ENCODE measurements at regions not wholly inside any gene's neighbourhood (a gene's known extent, or its start where the extent isn't known, plus 50 kb on each side); places are given as distances from the start of the nearest gene placed in this dataset.

DNA sequence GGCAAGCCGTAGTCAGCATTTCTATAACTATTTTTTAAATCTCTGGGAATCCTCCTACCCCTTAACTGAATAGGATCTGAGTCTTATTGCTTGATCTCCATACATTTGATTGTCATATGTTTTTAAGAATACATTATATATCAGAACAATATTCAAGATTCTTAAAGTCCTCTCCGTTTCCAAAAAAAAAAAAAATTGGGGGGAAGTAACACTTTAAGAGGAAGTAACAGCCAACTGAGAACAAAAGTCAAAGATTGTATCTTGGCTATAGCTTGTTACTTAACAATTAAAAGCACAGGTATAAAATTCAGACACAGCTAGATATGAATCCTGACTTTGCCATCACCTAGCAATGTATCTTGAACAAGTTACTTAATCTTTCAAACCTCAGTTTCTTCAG, 169.9 kb upstream of the ADO start:
- DNase-seq, result no peak

GRCh38 chr10:62635127-62635526, 169.4 kb upstream of the ADO start:
- no peak for DNase-seq

- no peak for DNase-seq
These were observed 167.7 kb upstream of the ADO start for GRCh38 chr10:62636825-62637248.

DNA sequence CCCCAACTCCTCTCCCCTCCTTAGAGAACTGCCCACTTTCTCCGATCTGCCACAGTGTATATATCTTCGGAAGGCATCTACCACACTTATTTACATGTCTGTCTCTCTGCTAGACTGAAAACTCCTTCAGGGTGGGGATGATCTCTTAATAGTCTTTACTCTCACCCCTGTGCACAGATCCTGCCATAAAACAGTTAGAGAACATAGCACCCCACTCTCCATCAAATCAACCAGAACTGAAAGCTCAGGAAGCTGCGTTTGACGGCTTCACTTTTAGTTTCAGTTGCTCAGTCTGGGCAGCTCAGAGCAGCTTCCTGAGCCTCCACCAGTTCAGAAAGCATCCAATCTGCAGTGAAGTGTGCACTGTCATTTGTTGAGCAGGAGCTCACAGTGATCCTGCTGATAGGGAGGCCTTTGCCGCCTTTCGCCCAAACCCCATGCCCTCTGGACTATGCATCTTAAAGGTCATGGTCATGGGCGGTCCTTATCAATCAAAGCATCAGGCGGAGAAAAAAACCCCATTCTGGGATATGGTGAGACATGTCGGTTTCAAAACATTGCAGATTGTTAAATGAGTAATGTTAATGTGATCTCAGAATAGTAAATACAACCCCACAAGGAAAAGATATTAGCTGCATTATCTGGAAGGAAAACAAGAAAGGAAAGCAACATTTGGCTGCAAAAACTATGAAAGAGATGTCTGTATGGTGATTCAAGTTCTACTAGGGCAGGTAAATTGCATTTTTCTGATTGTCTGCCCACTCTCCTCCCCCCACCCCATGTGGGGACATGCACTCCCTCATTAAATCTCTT, 167.1 kb upstream of the ADO start:
- no peak for DNase-seq

GRCh38 chr10:62638062-62638477, 166.4 kb upstream of the ADO start:
- DNase-seq, result no peak

DNA sequence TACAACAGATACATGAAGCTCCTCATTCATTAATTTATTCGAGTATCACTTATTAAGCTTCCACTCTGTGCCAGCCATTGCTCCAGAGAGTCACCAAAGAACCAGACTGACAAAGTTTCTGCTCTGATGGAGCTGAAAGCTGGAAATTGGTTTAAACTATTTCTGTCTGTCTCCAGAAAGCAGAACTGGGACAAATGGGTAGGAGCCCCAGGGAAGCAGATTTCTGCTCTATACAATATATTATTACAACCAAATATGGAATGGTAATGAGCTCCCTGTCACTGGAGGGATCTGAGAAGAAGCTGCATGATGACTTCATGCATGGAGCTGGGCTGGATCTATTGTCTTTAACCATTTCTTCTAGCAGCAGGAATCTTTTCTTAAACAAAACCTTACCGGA, 165.4 kb upstream of the ADO start:
- no peak for DNase-seq

DNA sequence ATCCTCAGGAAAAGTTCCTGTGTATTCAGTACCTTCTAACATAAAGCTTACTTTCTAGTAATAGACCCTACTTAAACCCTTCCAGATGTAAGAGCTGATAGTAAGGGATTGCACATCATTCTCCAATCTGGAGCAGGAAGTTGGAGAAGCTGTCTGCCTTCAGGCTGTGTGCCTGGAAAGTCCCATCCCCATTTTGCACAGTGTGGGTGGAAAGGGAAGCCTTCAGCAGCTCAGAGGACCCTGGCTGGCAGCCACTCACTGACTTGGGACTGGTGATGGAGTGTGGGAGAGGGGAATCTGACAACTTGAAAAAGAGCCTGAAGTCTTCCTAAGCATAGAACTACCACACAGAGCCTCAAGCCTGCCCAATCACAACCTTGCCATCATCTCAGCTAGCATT, 164.1 kb upstream of the ADO start:
- DNase-seq, result no peak

DNA sequence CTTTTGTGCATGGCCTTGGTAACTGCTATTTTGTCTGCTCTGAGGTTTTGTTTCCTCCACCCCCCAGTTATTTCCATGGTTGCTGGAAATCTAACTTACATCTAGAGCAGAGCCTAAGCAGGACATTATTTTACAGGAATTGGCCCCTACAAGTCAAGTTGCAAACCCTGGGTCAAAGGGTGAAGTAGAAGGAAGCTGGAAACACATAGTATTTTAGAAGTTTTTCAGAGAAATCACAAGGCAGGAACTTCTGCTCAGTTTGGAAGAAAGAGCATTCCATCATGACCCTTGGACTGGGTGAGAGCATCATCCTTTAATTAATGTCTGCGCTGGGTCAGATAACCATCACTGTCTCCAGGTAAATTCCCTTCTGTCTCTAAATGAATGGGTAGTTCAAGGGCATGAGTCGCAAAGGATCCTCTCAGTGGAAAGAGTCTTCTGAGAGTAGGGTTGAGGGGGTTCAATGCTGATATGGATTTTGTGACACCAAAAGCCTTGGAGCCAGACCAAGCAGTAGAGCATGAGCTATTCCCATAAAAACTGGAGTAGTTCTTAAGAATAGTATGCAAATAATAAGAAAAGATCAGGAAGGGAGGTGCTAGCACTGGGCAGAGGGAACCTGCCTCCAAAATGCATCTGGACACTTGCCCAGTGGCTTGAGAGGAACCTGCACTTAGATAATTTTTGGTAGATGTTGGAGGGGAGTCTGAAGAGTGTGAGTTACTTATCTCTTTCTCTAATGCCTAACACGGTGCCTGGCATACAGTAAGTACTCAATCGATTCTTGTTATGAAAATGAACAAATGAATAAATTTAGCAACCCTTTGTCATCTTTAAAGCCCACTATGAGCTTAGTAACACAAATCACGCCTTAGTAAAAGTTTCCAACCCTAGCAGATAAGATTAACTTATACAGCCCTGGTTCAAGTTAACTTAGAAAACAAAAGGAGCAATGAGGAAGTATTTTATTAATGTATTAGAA, 160.6 kb upstream of the ADO start:
- DNase-seq, result no peak

- DNase-seq, result no peak
These were observed 157.0 kb upstream of the ADO start for GRCh38 chr10:62647375-62648092.

GRCh38 chr10:62648921-62649320, 155.6 kb upstream of the ADO start:
- no peak for DNase-seq

DNA sequence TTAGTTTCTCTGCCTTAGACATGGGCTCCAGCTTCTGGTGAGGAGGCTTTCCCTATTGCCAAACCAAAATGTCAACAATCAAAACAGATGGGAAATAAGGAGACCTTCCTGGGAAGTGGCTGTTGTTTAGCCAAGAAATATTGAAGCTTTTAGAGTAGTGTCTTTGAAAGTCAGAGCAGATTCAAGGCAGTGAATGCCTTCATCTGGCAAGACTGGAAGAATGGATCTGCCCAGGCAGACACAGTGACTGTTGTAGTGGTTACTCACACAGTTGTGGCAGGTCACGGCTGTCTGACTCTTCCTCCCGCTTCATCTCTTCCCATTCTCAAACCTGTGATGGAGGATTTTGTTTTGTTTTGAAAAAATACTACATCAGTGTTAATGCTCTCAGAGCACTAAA, 154.1 kb upstream of the ADO start:
- no peak for DNase-seq

DNA sequence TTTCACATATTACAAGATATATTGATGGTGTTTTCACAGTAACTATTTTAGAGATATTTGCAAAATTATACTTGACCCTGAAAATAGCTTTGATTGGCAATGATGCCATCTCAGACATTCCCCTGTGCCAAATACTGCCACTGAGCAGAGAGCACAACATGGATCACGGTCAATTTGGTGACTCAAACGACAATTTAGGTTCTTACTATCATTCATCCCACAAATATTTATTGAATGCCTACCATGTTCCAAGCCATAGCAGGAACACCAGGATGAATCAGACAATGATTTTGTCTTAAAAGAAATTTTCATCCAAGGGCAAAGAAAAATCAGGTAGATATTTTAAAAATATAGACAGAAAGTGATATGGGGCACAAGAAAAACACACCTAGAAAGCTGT, 153.2 kb upstream of the ADO start:
- no peak for DNase-seq

- DNase-seq, result no peak
These were observed 152.4 kb upstream of the ADO start for GRCh38 chr10:62652114-62652513.

GRCh38 chr10:62652564-62652963, 152.0 kb upstream of the ADO start:
- DNase-seq, result no peak

DNA sequence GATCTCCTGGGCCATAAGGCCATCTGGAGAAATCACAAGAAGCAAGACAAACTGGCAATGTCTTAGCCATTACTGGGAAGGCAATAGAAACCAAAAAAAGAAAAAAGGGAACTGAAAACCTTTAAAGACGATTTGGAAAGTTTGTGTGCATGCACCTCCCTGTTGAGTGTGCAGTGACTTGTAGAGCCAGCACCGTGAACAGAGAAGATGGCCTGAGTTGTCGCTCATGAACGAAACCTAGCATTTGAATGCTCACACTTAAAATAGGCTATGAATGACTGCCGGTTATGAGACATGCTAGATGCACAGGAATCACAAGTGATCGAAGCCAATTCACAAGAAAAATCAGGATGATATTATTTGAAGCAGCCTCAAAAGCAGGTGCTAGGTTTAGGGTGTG, 151.3 kb upstream of the ADO start:
- no peak for DNase-seq

DNA sequence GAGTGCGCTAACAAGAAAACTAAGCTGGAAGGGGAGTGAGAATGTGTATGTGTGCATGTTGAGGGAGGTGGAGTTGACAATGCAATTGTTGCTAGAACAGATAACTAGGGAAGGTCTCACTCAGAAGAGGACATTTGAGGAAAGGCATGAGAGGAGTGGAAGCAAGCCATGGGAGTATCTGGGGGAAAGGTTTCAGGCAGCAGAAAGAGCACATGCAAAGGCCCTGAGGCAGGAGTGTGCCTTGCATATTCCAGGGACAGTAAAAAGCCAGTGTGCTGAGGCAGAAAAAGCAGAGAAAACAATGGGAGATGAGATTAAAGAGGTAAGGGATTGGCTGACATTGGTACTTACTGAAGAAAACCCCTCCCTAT, 149.6 kb upstream of the ADO start:
- DNase-seq, result no peak

- no peak for DNase-seq
These were observed 149.1 kb upstream of the ADO start for GRCh38 chr10:62655337-62655994.

DNA sequence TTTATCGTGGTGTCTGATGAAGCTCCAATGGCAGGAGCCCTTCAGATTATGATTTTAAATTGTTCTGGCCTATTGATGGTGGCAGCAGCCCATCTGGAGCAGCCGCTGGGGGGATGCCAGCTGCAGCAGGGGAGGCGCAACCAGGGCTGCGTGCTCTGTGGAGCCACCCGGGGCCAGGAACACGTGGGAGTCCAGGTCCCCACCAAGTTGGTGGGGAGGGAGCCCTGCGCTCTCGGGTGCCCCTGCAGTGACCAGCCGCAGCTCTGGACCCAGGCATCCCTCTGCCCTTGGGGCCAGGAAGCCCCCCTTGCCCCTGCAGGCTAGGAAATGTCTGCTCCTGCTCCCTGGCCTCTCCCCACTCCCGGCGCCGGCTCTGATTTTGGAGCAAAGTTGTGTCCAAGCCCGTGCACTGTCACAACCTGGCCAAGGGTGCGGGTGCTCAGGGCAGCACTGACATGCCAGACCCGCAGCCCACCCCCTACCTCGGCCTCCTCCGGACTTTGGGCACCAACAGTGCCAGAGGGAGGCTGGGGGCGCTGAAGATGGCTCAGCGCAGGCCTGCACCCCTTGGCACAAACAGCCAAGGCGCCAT, 147.2 kb upstream of the ADO start:
- no peak for DNase-seq

DNA sequence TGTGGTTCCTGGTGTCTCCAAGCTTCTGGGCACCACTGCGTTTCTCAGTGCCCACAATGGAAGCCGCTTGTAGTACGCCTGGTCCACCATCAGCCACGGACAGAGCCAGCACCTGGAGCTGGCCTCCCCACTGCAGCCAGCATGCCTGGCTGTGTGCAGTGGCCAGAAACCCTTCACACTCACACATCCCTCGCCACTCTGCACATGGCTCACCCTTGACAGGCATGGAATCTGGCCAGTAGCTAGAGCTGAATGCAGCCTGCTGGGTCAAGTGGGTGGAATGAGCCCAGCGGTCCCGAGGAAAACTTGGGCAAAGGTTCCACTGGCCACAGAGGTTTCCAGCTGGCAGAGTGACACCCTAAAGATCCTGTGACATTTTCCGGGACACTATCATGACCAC, 146.0 kb upstream of the ADO start:
- no peak for DNase-seq

GRCh38 chr10:62661143-62661542, 143.4 kb upstream of the ADO start:
- DNase-seq, result no peak

- DNase-seq, result no peak
These were observed 142.0 kb upstream of the ADO start for GRCh38 chr10:62662486-62662885.

GRCh38 chr10:62665771-62666170, 138.7 kb upstream of the ADO start:
- no peak for DNase-seq
